HG02678 (cell line): ENCODE measurements at regions not wholly inside any gene's neighbourhood (a gene's known extent, or its start where the extent isn't known, plus 50 kb on each side); places are given as distances from the start of the nearest gene placed in this dataset.

Experiments used
- ATAC-seq: cut with Tn5 transposase; IDR thresholded peaks from one replicate; pipeline ENCODE4 v1.9.1; 2021; ENCODE audit warnings: mild to moderate bottlenecking, moderate library complexity; ENCODE audit not compliant: unreplicated experiment

DNA sequence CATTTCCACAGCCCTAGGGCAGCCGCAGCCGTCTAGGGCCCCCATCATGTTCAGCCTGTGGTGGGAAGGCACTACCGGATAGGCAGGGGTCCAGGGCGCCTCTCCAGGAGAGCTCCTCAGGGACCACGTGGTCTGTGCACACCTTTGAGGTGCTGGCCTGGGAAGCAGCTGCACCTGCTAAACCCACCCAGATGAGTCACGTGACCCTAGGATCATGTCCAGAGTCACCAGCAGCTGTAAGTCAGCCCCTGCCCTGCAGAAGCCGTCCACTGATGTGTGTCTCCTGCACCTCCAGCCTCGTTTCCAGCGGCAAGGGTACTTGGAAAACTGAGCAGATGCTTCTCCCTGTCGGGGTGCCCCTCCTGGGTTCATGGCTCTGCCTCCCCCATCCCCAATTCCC is 682.6 kb upstream of the SALL3 start:
- ATAC-seq = no peak

DNA sequence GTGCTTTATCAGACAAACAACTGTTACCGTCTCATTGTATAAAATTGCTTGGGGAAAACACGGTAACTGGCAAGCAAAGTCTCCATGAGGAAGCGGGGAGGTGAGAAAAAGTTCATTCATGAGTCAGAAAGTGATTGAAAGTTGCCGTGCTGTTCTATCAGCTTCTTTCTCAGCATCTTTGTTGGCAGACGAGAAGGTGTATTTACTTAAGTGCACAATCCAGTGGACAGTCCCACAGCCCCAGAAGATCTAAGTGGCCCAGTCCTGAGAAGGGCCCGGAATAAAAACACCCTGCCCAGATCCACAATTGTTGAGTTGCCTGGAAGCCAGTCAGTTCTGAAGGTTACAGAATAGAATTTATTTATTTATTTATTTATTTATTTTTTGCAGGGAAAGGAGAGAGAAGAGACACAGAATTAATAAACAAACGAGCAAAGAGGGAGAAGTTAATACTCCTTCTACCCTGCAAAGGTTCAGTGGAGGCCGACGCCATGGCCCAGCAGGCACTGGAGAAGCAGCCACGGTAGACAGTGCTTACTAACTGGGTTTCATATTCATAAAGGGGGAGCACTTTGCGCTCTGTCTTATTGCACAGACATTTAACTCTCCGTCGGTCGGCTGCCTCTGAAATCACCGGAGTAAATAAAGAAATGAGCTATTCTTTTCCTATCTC is 676.0 kb upstream of the SALL3 start:
- ATAC-seq = no peak

DNA sequence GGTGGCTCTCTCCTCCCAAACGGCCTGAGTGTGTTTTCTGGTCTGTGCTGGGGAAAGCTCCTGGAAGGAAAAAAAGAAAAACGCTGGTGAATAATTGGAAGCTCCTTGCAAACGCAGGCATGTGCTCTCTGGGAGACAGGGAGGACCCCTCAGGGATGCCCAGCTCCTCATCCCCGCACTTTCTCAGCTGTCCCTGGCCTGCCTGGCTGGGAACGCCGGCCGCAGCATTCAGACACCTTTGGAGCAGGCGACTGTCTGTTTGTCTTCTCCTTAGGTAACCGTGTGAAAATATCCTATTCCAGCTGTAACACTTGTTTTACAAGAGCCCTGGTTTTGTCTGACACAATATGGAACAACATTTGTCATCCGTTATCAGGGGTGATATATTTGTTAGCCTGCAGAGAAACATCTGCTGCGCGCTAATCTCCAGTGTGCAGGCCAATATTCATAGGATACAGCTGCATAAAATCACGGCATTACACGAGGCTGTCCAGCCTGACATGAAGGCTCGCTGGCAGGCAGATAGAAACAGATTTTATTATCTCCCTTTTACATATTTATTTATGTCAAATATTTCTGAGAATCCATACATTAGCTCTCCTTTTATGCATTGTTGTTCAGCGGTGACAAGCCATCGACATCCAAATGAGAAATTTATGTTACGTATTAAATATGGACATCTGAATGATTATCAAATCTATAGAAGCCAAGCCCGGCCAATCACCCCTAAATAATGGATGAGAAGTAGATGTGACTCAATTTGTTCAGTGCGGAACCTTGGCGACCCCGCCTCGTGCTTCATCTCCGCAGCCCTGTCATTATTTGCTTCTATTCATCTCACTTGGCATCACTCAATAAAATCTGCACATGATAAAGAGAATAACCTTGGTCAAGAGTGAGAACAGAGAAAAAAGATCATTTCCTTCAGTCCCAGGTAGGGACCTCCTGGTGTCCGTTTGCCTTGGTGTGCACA is 675.1 kb upstream of the SALL3 start:
- ATAC-seq = no peak

DNA sequence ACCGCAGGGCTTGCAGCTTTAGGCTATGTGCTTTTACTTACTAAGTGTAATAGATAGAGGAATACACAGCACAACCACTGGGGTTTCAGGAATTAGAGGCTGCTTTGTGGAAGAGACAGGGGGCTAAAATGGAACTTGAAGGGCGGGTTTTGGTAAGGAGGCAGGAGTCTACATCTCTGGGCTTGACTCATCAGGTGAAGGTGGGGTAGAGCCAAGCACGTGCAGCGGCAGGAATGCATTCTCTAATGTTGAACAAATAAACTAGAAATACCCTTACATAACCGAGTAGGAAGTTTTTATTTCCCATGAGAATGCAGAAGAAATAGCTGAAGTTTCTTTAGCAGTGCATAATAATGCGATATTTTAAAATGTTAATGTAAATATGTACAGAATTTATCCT is 673.8 kb upstream of the SALL3 start:
- ATAC-seq = no peak

DNA sequence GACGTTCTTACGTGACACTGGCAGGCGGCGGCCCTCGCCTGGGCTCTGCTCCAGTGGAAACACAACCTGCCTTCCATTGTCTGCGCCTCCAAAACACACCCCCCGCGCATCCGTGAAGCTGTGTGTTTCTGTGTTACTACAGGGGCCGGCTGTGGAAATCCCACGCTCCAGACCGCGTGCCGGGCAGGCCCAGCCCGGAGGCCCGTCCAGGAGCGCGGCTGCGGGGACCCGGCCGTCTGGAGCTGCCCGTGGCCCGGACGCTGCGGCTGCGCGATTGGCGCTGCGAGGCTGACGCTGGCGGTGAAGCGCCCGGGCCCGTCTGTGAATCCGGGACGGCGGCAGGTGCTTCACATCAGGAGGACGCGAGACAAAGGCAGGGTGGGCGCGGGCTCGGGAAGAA is 670.3 kb upstream of the SALL3 start:
- no peak for ATAC-seq

DNA sequence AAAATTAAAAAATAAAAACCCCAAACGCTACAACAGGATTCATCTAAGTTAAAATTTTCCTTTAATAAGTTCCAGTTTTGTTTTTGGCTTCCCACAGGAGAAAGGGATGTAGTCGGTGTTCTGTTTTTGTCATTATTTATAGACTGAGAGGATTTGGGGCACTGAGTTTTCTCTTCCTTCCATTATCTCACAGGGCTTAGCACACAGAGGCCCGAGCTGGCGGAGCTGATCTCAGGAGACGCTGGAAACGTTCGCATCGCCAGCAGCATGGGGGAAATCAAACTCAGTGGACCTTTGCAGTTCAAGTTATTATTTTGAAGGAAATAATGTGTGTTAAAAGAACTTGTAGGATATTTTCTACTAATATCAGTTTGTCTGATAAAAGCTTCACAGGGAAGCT is 669.7 kb upstream of the SALL3 start:
- ATAC-seq = no peak

DNA sequence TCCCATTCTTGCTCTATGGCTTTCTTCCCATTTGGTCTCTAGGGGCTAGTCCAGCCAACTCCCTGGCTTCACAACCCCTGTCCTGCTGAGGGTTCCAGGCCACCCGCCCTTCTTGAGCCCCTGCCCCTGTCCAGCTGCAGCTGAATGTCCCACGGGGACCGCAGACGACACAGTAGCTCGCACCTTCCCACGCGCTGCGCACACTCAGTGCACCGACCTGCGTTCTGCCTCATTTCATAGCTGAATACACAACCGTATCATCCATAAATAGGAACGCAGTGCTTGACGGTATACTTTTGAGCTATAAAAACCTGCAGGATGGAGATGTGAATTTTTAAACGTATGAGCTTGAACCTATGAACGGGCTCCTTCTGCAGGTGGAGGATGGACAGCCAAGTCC is 660.4 kb upstream of the SALL3 start:
- no peak for ATAC-seq

DNA sequence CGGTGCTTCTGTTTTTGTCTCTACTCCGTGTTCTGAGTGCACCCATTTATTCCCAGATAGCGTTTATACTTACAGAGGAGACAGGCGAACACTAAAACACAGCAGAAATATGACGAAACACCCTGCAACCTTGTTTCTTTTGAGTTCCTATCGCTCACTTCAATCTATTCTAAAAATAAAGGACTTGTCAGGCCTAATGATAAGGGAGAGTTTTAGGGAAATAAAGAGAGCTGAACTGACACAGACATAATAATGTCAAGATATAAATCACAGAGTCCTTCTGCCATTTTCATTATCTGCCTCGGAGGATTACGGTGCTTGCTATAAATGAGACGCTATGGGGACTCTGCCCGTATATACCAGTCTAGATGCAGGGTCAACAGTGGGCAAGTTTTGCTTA is 659.7 kb upstream of the SALL3 start:
- no peak for ATAC-seq

DNA sequence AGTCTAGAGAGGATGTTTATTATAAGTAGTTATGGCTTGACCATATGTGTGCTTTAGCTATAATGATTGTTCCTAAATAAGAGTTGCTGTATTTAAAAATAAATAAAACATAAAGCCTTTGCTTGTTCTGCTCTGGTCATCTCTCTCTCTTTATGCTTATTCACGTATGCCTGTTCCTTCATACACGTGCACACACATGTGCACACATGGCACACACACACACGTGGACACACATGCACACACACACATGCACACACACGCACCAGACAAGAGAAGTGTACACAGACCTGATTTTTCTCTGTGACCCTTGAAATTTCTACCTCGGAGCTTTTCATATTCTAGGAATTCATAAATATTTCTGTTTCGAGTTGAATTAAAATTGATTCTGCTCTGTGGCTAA is 658.2 kb upstream of the SALL3 start:
- no peak for ATAC-seq

DNA sequence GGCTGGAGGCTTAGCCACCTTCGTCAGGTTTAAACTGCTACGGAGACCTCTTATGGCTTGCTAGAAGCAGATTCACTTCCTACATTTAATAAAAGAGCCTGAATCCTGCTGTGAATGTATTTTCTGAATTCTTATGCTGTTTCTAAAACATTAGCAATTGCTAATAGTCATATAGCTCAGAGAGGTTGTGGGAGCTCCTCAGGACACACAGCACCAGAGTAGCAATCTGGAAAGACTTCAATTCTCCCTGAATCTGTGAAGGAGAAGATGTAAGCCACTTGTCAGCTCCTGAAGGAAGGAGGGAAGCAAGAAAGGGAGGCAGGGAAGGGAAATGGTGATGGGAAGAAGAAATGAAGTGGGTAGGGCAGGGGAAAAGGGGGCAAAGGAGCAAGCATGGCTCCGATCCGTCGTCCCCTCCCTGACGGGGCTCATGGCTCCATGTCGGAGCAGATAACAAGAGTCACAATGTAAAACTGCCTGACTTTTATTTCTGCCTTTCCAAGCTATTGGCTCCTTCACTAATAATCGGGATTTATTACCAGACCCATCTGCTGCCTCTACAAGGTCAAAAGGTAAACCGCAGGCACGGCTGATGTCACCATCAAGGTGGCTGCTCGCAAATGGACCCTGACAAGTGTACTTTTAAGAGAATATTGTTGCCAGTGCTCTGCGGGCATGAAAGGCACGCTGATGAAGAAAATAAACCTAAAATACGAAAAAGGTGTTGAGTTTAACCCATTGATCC is 656.0 kb upstream of the SALL3 start:
- no peak for ATAC-seq

DNA sequence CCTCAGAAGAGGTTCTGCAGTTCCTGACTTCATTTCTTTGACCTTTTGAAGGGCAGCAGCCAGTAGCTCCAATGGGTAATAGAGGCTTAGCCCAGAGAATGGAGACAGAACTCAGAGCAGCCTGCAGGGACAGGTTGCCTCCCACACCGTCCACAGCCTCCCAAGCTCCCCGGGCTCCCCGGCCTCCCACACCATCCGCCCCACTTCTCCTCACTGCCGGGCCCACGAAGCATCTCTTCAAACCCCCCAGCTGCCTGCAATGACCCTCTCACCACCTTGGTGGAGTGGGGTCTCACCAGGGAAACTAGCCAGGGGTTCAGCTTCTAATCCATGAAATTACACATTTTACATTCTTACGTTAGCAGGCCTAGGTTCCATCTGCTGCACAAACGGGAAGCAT is 652.0 kb upstream of the SALL3 start:
- ATAC-seq = no peak

DNA sequence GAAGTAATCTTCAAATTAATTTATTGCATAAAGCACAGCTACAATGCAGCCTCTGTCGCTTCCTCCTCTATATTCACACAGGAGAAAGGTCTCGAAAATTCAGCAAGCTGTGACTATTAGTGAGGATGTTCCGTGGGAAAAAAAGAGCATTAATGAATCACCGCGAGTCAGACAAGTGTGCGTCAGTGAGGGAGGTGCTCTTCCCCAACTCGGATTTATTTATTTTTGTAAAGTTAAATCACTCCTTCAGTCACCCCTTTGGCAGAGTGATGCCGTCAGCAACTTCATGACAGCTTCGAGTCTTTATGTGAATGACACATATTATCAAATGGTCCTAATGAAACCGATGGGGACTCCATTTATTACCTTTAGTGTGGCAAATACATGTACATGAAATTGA is 648.9 kb upstream of the SALL3 start:
- no peak for ATAC-seq

DNA sequence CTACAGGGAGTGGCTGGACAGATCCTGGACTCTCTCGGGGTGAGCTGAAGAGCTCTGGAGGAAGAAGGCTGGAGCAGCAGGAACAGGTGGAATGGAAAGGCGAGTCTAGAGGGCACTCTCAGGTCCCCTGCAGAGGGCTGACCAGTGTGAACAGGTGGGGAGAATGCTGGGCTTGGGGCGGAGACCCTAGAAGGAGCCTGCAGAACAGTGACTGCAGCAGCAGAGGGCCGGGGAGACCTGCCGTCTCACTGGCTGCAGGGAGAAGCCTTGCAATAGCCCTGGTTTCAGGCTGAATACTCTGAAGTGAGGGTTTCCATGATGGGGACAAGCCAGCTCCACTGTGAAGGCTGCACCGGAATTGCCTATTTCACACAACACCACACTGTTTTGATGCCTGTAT is 626.7 kb upstream of the SALL3 start:
- no peak for ATAC-seq

DNA sequence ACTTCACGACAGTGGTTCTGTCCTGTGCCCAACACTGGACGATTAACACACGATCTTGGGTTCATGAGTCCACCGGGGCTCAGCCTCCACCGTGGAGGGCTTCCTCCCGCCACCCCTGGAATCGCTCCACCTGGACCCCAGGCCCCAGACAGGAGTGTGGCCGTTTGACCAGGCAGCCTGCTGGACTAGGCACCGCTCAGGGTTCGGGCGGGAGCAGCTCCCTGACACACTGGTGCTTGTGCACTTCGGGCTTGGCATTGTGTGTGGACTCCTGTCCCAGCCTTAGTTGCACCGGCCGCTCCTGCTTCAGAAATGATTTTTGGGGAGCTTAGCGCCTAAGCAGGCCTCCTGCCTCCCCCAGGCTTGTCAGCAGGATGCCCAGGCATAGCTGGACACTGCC is 617.4 kb upstream of the SALL3 start:
- no peak for ATAC-seq

DNA sequence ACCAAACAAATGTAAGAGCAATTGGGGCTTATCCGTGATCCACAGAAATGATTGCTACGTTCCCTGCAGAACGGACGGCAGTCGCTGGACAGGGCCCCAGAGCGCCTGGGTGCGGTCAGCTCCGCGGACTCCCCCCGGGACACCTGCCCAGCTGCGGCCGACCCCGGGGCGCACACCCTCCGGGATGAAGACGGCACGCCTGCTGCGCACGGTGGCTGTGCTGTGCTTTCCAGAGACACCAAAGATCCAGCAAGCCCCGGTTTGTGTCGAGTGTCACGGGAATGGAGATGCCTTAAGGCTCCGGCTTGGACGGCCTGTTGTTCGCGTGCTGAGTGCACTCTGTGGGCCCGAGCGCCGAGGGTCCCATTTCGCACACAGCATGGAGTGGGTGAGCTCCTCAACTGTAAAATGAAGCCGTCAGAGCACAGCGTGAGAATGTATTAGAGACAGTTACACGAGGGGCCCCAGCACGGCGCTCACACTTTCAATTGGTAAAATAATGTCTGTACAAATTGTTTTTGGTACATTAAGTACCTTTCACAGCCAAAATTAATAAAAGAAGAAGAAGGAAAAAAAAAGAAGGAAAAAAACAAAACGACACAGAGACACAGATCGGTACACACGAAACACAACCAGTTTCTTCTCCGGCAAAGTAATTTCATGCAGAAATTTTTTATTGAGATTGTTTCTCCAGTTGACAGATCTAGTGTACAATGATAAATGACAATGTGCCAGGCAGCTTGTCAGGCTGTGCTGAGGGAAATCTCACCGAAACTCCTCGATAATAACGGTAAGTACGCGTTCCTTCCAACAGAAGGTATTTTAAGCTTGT is 615.8 kb upstream of the SALL3 start:
- ATAC-seq = no peak

DNA sequence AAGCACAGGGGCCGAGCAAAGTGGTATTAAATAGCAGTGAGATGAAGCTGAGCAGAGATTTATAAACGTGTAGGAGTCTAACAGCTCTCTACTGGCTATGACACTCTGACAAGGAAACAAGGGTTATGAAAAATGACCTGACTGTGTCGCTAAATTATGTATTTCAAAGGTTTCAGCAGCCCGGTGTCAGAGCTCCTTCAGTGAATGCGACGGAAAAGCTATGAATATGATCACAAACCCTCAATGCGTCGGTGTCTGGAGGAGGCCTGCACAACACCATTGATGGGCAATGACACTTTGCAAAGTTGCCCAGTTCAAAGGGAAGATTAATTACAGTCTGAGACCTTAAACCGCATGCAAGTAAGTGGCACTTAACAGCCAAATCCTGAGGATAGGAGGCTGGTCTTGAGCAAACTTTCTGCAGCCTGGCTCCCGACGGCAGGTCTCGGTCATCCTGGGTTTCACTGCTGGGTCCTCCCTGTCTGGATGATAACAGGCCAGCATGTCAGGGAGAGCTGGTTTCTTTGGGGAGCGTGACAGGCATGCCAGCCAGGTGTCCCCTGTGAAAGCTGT is 615.1 kb upstream of the SALL3 start:
- no peak for ATAC-seq

DNA sequence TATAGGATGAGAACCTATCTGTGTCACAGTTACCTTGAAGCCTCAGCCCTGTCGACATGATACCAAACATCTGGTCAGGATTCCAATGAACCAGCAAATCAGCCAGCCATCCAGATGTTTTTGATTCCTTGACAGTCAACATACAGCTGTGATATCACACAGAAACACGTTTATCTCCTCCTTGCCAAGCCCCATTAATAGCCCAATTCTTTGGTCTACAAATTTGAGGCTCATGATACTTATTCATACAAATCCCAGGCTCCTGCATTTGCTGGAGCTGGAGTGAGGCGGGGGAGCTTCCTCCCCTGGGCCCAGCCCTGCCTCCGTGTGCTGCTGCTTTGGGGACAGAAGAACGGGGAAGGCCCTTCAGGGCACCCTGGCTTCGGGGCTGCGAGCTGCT is 611.6 kb upstream of the SALL3 start:
- no peak for ATAC-seq

DNA sequence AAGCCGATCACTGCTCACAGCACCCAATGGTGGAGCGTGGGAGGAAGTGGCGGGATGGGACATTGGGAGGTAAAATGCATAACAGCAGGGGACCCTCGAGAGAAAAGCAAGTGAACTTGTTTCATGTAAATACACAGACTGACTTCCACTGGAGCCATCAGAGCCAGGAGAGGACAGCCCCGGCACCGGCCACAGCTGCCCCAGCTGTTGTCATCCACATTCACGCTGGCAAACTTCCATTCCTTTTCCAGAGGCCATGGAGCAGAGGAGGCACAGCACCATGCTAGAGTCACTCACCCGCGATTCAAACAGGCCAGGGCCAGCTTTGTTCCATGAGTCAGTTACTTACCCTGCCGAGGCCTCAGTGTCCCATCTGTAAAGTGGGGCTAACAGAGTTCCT is 610.9 kb upstream of the SALL3 start:
- no peak for ATAC-seq

DNA sequence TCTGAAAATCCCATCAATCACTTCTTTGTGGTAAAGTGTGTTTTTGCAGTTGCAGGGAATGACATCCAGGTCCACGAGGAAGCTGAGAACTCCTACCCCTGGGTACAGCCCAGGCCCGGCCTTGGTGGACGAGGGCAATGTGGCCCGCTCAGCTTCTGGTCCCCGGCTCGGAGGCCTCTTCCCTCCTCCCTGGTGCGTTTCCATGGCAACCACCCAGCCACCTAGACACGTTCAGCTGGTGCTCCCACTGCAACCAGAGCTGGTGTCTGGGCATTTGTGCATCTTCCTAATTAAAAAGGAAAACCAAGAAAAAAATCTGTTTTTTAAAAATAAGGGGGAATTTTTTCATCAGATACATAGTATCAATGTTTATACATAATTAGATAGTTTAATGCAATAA is 603.6 kb upstream of the SALL3 start:
- ATAC-seq = no peak

DNA sequence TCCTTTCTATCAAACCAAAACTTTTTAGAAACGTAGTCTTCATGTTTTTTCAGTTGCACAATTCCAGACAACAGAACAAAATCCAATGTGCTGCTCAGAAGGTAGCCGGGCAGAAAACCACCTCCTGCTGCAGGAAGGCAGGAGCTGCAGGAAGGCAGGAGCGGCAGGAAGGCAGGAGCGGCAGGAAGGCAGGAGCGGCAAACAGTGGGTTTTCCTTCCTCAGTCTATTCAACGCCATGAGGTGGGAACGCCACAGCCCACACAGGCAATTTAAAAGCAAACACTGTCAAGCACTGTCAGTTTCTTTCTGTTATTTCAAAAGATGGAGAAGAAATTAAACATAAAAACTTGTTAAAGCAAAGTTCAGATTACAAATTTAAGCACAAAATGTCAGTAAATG is 601.2 kb upstream of the SALL3 start:
- ATAC-seq = no peak

DNA sequence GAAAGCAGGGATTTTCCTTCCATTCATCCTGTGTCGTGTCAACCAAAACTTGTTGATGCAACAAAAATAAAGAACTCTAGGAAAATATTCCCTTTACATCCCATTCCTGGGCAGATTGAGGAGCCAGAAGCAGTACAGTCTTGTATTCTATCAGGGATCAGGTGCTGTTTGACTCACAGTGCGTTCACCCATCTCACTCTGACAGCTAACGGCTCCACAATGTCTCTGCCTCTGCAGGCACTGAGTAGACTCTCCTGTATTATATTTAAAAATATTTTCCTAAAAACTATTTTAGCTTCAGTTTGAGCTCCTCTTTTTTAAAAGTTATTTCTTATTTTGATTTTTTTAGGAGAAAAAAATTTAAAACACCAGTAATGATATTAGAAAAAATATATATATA is 600.6 kb upstream of the SALL3 start:
- ATAC-seq = no peak
